ENCODE measurements at regions not wholly inside any gene's neighbourhood (a gene's known extent, or its start where the extent isn't known, plus 50 kb on each side); places are given as distances from the start of the nearest gene placed in this dataset.

- TF ChIP-seq, protein P1, sequence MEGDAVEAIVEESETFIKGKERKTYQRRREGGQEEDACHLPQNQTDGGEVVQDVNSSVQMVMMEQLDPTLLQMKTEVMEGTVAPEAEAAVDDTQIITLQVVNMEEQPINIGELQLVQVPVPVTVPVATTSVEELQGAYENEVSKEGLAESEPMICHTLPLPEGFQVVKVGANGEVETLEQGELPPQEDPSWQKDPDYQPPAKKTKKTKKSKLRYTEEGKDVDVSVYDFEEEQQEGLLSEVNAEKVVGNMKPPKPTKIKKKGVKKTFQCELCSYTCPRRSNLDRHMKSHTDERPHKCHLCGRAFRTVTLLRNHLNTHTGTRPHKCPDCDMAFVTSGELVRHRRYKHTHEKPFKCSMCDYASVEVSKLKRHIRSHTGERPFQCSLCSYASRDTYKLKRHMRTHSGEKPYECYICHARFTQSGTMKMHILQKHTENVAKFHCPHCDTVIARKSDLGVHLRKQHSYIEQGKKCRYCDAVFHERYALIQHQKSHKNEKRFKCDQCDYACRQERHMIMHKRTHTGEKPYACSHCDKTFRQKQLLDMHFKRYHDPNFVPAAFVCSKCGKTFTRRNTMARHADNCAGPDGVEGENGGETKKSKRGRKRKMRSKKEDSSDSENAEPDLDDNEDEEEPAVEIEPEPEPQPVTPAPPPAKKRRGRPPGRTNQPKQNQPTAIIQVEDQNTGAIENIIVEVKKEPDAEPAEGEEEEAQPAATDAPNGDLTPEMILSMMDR (IDR thresholded peaks at IDR 0.05; ENCODE audit: low read depth, low read length) = no peak
- DNase-seq (ENCODE audit: extremely low read depth, low read depth) = no peak
These were observed 966.3 kb downstream of the FSTL5 start for GRCh38 chr4:161197474-161197873.

DNA sequence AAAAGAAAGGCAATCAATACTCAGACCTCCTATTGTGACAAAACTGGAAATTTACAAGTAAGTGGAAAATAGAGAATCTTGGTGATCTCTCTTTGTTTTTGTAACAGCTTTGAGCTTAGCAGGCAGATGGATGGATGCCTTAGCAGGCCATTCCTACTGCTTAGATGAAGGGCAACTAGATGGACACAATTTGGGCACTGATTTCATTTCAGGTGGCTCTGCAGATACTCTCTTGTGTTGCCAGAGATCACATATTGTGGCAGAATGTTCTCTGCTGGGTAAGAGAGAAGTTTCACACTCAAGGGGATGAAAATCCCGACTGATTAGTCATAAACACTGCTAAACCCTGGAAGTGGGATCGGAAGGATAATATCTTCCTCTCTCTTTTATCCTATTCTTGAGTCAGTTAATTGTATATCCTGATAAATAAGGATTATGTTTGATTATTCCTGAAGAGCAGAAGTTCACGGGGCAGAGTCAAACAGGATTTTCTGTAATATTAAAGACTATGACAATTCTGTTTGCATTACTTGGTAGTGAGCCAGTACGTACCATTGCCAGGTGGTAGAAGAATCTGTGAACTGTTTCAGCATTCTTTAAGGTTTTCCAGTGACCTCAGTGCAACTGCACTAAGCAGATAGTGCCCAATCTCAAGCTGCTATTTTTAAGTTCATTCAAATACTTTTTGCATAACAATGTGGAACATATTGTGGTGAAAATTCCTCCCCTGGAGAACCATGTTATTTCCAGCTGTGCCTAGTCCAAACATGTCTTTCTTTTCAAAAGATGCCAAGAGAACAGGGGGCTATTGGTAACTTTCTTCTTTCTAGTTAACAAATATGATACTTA lies 974.3 kb downstream of the FSTL5 start:
- TF ChIP-seq, protein P1 (IDR thresholded peaks at IDR 0.05; ENCODE audit: low read depth, low read length) = no peak
- DNase-seq (ENCODE audit: extremely low read depth, low read depth) = no peak

DNA sequence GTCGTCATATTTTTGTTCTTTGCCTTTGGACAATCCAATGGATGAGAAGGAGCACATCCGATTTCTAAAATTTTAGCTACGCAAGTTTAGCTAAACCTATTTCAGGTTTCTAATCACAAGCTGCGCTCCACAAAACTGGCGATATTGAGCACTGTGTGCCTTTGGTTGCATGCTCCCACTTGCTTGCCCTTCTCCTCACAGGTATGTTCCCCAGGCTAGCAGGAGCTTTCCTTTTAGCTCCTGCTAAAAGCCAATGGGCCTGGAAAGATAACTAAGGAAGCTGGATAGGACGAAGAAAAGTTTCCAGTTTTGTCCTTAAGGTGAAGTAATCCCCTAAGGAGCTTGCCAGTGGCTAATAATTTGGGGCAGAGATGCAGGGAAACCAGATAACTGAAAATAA lies 975.2 kb downstream of the FSTL5 start:
- TF ChIP-seq, protein P1 (IDR thresholded peaks at IDR 0.05; ENCODE audit: low read depth, low read length) = no peak

GRCh38 chr4:161187569-161187968 lies 976.2 kb downstream of the FSTL5 start:
- DNase-seq (ENCODE audit: extremely low read depth, low read depth) = no peak
- TF ChIP-seq, protein P1 (IDR thresholded peaks at IDR 0.05; ENCODE audit: low read depth, low read length) = no peak

More for the DNA sequence above, 975.2 kb downstream of the FSTL5 start:
- no peak for DNase-seq (ENCODE audit: extremely low read depth, low read depth)

- TF ChIP-seq, protein P1 (IDR thresholded peaks at IDR 0.05; ENCODE audit: low read depth, low read length) = no peak
- DNase-seq (ENCODE audit: extremely low read depth, low read depth) = no peak
These were observed 977.0 kb downstream of the FSTL5 start for GRCh38 chr4:161186750-161187149.

- TF ChIP-seq, protein P1 (IDR thresholded peaks at IDR 0.05; ENCODE audit: low read depth, low read length) = no peak
- DNase-seq (ENCODE audit: extremely low read depth, low read depth) = no peak
These were observed 977.8 kb downstream of the FSTL5 start for GRCh38 chr4:161186012-161186411.

GRCh38 chr4:161183729-161184128 lies 980.1 kb downstream of the FSTL5 start:
- DNase-seq (ENCODE audit: extremely low read depth, low read depth) = no peak
- TF ChIP-seq, protein P1 (IDR thresholded peaks at IDR 0.05; ENCODE audit: low read depth, low read length) = no peak

All from AG09319 (cell line).